Cardiac septum (tissue), 1 donor: ENCODE measurements at regions not wholly inside any gene's neighbourhood (a gene's known extent, or its start where the extent isn't known, plus 50 kb on each side); places are given as distances from the start of the nearest gene placed in this dataset.

Experiments
- DNase-seq: peaks from one replicate; pipeline ENCODE4 v3.0.0-alpha.2; 2020; ENCODE audit warnings: low spot score
- intact Hi-C: fragments of 100-400 bp; cut with DNase I; formaldehyde crosslinking; loops from one replicate; pipeline ENCODE4 v1.14.0; 2022
- microRNA-seq: library from miRNA; unstranded; fragments of <30 nt; microRNA quantifications from one replicate; pipeline ENCODE4 v1.2.0, GENCODE V29; 2020
- donor health status: DM: no; HTN: no; CAD: no.

DNA sequence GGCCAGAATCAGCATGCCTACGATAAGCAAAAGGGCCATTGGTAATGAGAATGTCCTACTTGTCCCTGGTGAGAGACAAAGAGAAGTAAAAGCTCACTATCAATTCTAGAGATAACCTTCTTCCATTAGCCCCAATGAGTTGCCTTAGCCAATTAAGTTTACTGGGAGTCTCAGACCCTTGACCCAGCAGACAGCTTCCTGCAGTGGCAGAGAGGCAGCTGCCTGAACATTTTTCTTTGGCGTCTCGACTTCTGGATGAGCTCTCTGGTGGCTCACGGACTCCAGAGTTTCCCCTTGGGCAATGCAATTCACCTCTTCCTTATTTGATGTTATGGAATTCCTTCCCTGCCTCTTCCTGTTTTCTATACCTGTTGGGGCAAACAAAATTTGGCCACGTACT lies 1034.4 kb downstream of the NAALADL2 start:
- intact Hi-C loops, result no loop called here
- no peak for DNase-seq

DNA sequence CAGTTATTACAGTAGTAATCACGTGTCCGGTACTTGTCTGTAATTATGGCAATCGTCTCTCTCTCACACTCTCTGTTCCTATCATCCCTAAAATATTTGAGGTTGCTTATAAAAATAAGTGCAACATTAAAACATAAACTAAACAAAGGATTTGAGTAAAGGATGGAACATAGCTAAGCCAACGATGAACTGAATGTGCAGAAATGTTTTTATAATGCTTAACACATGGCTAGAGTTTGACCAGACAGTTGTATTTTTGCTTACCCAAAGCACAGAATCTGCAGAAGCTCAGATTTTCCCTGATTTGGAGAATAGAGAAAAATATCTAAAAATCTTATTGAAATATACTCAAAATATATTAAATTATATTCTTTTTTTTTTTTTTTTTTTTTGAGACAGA lies 1030.9 kb downstream of the NAALADL2 start:
- no peak for DNase-seq
- intact Hi-C loops, result no loop called here

DNA sequence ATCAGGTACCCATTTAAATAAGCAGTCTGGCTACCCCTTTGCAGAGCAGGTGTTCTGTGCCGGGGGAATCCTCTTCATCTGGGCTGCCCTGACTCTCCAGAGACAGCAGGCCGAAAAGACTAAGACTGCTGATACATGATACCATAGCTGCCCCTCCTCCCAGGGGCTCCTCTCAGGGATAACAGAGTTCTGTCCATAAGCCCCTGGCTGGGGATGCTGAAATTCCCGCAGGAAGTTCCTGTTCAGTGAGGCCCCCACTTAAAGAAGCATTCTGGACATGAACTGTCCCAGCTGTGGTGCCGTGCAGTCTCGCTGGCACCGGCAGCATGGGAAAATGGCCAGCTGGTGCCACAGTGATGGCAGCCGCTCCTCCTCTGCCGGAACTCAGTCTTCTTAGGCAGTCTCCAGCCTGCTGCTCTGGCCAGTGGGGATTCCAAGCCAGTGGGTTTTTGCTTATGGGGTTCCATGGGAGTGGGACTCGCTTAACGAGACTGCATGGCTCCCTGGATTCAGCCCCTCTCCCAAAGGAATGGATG lies 1026.2 kb downstream of the NAALADL2 start:
- no peak for DNase-seq
- intact Hi-C loops, result no loop called here

DNA sequence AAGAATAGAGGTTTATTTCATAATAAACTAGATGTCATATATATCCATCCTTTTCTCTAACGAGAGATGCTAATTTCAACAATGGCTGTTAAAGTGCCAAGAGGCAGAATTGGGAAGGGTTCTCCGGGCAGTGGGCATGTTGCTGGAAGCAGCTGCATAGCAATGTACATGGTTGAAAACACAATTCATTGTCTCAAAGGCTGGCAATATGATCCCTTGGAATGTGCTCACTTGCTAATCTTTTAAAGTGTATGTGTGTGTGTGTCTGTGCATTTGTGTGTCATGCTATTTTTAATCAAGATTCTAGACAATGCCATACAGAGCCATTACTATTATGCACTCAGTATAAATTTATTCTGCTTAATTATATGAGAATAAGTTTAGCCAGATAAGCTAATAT lies 1020.3 kb downstream of the NAALADL2 start:
- intact Hi-C loops, result no loop called here
- DNase-seq, result no peak

DNA sequence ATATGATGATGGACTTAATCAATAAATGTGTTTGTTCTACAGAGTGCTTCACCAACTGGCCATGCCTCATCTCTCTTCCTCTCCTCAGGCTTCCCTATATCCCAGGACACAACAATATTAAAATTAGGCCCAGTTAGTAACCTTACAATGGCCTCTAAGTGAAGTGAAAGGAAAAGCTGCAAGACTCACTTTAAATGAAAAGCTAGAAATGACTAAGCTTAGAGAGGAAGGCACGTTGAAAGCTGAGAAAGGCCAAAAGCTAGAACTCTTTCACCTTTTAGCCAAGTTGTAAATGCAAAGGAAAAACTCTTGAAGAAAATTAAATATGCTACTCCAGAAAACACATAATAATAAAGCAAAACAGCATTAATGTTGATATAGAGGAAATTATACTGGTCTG lies 1010.3 kb downstream of the NAALADL2 start:
- intact Hi-C loops, result no loop called here
- no peak for DNase-seq

DNA sequence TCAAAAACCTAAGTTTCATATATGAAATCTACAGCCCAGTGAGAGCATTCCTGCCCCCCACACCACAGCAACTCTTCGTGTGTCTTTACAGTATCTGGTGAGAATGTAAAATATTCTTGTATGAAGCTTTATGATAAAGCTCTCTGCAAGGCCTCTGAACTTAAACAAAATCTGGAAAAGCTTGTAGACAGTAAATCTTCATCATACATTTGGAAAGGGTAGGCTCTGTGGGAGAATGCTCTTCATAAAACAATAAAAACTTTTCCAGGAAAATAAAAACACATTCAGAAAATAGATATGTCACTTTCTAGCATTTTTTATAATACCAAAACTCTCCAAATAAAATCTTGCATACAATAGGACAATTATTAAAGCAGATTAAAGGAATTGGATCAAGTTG lies 1009.5 kb downstream of the NAALADL2 start:
- DNase-seq, result no peak
- intact Hi-C loops, result no loop called here

DNA sequence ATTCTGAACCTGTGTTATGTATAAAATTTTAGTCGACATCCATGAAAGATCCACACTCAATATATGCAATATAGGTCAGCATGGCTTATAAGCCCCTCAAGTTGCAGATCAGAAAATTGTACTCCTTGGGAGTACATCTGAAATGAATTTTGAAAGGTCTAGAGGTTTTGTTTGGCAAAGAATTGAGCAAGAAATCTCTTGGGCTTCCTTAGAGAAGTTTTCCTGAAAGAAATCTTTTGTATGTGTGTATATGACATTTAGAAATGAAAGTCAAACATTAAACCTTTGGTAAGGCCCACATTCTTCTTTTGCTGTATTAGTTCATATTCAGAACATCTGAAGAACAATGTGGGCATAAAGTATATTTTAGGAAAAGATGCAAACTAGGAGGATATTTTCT lies 1006.6 kb downstream of the NAALADL2 start:
- intact Hi-C loops, result no loop called here

DNA sequence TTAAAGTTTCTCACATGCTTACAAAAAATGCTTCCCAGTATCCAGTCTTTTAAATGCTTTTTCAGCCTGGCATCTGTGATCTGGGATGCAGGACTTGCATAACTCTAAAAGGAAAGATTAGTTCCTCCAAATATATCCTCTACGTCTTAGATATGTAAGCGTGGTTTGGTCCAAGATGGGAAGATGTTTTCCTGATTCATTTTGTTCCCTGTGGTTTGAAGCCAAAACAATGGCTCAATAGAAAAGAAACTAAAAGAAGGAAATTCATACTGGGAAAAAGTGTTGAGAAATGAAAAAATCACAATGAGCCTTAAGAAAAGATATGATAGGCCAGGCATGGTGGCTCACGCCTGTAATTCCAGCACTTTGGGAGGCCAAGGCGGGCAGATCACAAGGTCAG lies 1002.8 kb downstream of the NAALADL2 start:
- intact Hi-C loops, result no loop called here
- no peak for DNase-seq

More for the DNA sequence above, 1006.6 kb downstream of the NAALADL2 start:
- DNase-seq, result no peak

Small RNAs in the stretch of these regions (microRNA-seq; reads per million reads assigned to microRNA genes)
- gene MIR7977, result 1.8 reads per million
